ENCODE measurements at regions not wholly inside any gene's neighbourhood (a gene's known extent, or its start where the extent isn't known, plus 50 kb on each side); places are given as distances from the start of the nearest gene placed in this dataset.

DNA sequence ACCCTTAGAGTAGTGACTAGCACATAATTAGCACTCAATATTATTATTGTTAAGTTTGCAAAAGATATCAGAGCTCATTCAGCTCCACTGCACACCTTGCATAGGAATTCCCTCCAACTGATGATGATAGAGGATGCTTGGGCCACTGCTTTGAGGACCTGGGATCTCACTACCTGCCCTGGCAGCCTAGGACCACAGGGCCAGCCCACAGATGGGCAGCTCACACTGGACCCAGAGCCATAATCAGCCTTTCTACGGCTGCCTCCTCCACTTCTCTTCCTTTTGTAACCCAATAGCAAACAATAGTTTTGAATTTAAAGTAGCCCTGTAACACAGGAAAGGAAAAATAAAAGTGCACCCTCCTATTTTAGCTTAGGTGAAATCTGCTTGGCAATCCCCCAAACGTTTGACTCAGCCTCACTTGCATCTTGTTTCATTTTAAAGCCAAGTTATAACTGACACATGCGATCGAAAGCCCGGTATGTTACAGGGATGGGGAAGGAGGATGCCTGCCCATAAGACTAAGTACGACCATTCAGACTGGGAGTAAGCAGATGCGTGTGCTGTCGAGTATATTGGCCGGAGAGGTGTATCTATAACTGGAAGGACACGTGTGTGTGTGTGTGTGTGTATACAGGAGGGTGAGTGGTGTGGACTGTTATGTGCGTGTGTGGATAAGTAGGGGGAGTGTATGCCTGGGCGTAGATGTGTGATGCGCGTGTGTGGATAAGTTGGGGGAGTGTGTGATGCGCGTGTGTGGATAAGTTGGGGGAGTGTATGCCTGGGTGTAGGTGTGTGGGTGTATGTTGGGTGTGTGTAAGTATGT is 65.9 kb downstream of the CPN2 start:
- TF ChIP-seq, protein P1, sequence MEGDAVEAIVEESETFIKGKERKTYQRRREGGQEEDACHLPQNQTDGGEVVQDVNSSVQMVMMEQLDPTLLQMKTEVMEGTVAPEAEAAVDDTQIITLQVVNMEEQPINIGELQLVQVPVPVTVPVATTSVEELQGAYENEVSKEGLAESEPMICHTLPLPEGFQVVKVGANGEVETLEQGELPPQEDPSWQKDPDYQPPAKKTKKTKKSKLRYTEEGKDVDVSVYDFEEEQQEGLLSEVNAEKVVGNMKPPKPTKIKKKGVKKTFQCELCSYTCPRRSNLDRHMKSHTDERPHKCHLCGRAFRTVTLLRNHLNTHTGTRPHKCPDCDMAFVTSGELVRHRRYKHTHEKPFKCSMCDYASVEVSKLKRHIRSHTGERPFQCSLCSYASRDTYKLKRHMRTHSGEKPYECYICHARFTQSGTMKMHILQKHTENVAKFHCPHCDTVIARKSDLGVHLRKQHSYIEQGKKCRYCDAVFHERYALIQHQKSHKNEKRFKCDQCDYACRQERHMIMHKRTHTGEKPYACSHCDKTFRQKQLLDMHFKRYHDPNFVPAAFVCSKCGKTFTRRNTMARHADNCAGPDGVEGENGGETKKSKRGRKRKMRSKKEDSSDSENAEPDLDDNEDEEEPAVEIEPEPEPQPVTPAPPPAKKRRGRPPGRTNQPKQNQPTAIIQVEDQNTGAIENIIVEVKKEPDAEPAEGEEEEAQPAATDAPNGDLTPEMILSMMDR (conservative IDR thresholded peaks at IDR 0.05; ENCODE audit: low read depth, low read length) = no peak
- no peak for TF ChIP-seq EZH2 (IDR thresholded peaks at IDR 0.05; ENCODE audit: borderline replicate concordance, low read depth, low read length, poor library complexity, severe bottlenecking)

All from A673 (cell line).